ENCODE measurements at regions not wholly inside any gene's neighbourhood (a gene's known extent, or its start where the extent isn't known, plus 50 kb on each side); places are given as distances from the start of the nearest gene placed in this dataset.

DNA sequence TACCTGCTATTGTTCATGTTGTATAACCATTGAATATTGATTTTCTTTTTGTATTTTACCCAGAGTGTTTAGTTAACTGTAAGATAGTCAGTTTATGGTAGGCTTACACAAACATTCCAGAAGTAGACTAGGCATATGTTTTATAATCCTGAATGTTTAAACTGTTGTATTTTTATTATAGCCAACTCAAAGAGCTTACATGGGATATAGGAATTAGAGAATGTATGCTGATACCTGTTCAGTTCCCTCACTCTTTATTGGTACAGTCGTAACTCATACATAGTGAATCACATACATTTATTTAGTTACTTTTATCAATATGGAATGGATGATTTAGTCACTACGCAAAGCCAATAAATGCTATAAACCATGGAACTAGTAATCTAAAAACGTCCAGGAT is 657.9 kb downstream of the SLITRK5 start:
- Histone ChIP-seq H3K9ac (ENCODE audit: low read depth in 1 of 2, low read length in 2 of 2) (no peak overlapping the region), H3K4me3 (ENCODE audit: low read depth in 1 of 3, low read length in 3 of 3) (no peak overlapping the region), H3K9me3 (ENCODE audit: control insufficient read depth in 4 of 4, low read length in 3 of 4) (peaks cover 0 to 4% (median 0%) of the 10 kb centered on the region in 4 donors), H3K36me3 (ENCODE audit: control insufficient read depth in 4 of 4, insufficient read depth in 3 of 4, low read depth in 1 of 4, low read length in 3 of 4) (no peaks in the 10 kb centered on the region), H3K4me1 (ENCODE audit: control insufficient read depth in 4 of 4, insufficient read depth in 4 of 4, low read length in 3 of 4) (no peaks in the 10 kb centered on the region), H3K27me3 (ENCODE audit: control insufficient read depth in 4 of 4, insufficient read depth in 4 of 4, low read length in 3 of 4) (no peaks in the 10 kb centered on the region), H3K27ac (ENCODE audit: low read depth in 1 of 2, low read length in 2 of 2) (no peak overlapping the region)
- TF ChIP-seq TAF1 (conservative IDR thresholded peaks at IDR 0.05), result no peak
- TF ChIP-seq RXRA (IDR thresholded peaks at IDR 0.05), result no peak
- TF ChIP-seq JUND (IDR thresholded peaks at IDR 0.05), result no peak
- WGBS, result 59% methylated on average over 3 of the region's 3 CpGs
- no peak for DNase-seq (ENCODE audit: low spot score)

DNA sequence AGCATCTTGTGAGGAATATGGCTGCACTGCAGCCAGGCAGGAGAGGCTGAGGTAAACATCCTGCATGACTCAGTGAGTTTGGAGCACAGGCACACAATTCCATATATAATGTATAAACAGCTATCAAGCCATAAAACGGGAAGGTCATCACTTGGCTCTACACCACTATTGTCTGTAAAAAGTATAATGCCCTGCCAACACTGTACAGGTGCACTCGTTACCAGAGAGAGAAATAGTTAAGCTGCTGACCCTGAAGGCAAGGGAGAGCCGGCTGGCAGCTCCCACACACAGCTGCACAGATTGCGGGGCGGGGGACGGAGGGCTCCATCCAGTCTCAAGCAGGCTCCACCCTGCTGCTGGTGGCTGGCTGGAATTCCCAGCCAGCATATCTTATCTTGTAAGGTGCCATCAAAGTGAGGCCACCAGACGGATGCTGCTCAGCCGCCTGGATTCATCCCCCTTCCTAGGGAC is 668.1 kb downstream of the SLITRK5 start:
- H3K27me3 ChIP-seq (ENCODE audit: control insufficient read depth in 4 of 4, insufficient read depth in 4 of 4, low read length in 3 of 4), result no peaks in the 10 kb centered on the region
- DNase-seq (ENCODE audit: low spot score), result no peak
- H3K4me3 ChIP-seq (ENCODE audit: low read depth in 1 of 3, low read length in 3 of 3), result no peak overlapping the region
- no peaks in the 10 kb centered on the region for H3K4me1 ChIP-seq (ENCODE audit: control insufficient read depth in 4 of 4, insufficient read depth in 4 of 4, low read length in 3 of 4)
- 39% methylated on average over 8 of the region's 8 CpGs for WGBS
- no peak overlapping the region for H3K27ac ChIP-seq (ENCODE audit: low read depth in 1 of 2, low read length in 2 of 2)
- no peak overlapping the region for H3K9ac ChIP-seq (ENCODE audit: low read depth in 1 of 2, low read length in 2 of 2)
- H3K36me3 ChIP-seq (ENCODE audit: control insufficient read depth in 4 of 4, insufficient read depth in 3 of 4, low read depth in 1 of 4, low read length in 3 of 4), result no peaks in the 10 kb centered on the region
- TF ChIP-seq, protein P1, sequence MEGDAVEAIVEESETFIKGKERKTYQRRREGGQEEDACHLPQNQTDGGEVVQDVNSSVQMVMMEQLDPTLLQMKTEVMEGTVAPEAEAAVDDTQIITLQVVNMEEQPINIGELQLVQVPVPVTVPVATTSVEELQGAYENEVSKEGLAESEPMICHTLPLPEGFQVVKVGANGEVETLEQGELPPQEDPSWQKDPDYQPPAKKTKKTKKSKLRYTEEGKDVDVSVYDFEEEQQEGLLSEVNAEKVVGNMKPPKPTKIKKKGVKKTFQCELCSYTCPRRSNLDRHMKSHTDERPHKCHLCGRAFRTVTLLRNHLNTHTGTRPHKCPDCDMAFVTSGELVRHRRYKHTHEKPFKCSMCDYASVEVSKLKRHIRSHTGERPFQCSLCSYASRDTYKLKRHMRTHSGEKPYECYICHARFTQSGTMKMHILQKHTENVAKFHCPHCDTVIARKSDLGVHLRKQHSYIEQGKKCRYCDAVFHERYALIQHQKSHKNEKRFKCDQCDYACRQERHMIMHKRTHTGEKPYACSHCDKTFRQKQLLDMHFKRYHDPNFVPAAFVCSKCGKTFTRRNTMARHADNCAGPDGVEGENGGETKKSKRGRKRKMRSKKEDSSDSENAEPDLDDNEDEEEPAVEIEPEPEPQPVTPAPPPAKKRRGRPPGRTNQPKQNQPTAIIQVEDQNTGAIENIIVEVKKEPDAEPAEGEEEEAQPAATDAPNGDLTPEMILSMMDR (IDR thresholded peaks at IDR 0.05; ENCODE audit: low read depth, low read length, missing input control), result no peak
- TF ChIP-seq FOXA2 (IDR thresholded peaks at IDR 0.05), result no peak
- no peak for TF ChIP-seq HNF4G (IDR thresholded peaks at IDR 0.05)
- no peak for TF ChIP-seq RXRA (IDR thresholded peaks at IDR 0.05)
- no peak for TF ChIP-seq SP1 (IDR thresholded peaks at IDR 0.05)
- TF ChIP-seq JUND (IDR thresholded peaks at IDR 0.05), result no peak
- no peak for TF ChIP-seq FOXA1 (IDR thresholded peaks at IDR 0.05)
- TF ChIP-seq MAX (IDR thresholded peaks at IDR 0.05), result no peak
- no peak for TF ChIP-seq GABPA (IDR thresholded peaks at IDR 0.05 in 1 of 2, conservative IDR thresholded peaks at IDR 0.05 in 1 of 2)
- TF ChIP-seq, protein P2, sequence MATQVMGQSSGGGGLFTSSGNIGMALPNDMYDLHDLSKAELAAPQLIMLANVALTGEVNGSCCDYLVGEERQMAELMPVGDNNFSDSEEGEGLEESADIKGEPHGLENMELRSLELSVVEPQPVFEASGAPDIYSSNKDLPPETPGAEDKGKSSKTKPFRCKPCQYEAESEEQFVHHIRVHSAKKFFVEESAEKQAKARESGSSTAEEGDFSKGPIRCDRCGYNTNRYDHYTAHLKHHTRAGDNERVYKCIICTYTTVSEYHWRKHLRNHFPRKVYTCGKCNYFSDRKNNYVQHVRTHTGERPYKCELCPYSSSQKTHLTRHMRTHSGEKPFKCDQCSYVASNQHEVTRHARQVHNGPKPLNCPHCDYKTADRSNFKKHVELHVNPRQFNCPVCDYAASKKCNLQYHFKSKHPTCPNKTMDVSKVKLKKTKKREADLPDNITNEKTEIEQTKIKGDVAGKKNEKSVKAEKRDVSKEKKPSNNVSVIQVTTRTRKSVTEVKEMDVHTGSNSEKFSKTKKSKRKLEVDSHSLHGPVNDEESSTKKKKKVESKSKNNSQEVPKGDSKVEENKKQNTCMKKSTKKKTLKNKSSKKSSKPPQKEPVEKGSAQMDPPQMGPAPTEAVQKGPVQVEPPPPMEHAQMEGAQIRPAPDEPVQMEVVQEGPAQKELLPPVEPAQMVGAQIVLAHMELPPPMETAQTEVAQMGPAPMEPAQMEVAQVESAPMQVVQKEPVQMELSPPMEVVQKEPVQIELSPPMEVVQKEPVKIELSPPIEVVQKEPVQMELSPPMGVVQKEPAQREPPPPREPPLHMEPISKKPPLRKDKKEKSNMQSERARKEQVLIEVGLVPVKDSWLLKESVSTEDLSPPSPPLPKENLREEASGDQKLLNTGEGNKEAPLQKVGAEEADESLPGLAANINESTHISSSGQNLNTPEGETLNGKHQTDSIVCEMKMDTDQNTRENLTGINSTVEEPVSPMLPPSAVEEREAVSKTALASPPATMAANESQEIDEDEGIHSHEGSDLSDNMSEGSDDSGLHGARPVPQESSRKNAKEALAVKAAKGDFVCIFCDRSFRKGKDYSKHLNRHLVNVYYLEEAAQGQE (IDR thresholded peaks at IDR 0.05), result no peak
- TF ChIP-seq YY1 (IDR thresholded peaks at IDR 0.05), result no peak
- TF ChIP-seq ZBTB33 (IDR thresholded peaks at IDR 0.05), result no peak
- TF ChIP-seq NR2F2 (IDR thresholded peaks at IDR 0.05), result no peak
- TF ChIP-seq TAF1 (conservative IDR thresholded peaks at IDR 0.05), result no peak
- TF ChIP-seq, protein P3, sequence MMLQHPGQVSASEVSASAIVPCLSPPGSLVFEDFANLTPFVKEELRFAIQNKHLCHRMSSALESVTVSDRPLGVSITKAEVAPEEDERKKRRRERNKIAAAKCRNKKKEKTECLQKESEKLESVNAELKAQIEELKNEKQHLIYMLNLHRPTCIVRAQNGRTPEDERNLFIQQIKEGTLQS (IDR thresholded peaks at IDR 0.05), result no peak
- no peak for TF ChIP-seq RAD21 (IDR thresholded peaks at IDR 0.05)
- no peak for TF ChIP-seq EGR1 (IDR thresholded peaks at IDR 0.05; ENCODE audit: low read depth in 2 of 2)
- TF ChIP-seq HNF4A (conservative IDR thresholded peaks at IDR 0.05), result no peak
- H3K9me3 ChIP-seq (ENCODE audit: control insufficient read depth in 4 of 4, low read length in 3 of 4), result peaks cover 0 to 3% (median 0%) of the 10 kb centered on the region in 4 donors

All from liver (tissue), 8 donors.